Heart right ventricle (tissue), 16 donors: ENCODE measurements at regions not wholly inside any gene's neighbourhood (a gene's known extent, or its start where the extent isn't known, plus 50 kb on each side); places are given as distances from the start of the nearest gene placed in this dataset.

Source experiments
- ATAC-seq, 8 donors: fragments of 200-7000 bp; cut with Tn5 transposase; one replicate each; pipeline ENCODE4 v1.9.1; 2020; ENCODE audit warnings: mild to moderate bottlenecking in 8 of 8, moderate library complexity in 8 of 8, moderate number of reproducible peaks in 1 of 8
- DNase-seq, 2 donors: peaks; one replicate each; pipeline ENCODE4 v3.0.0-alpha.2; 2020
- H3K27ac ChIP-seq, 10 donors: fragments of 200-600 bp; sonication (generic) in 2 of 10; one replicate each; pipeline versions ENCODE4 v1.5.0 to v1.8.0; 2020 to 2022; ENCODE audit warnings: mild to moderate bottlenecking in 3 of 10
- H3K27me3 ChIP-seq, 7 donors: fragments of 200-600 bp; one replicate each; pipeline ENCODE4 v1.8.0; 2021 to 2022; ENCODE audit warnings: mild to moderate bottlenecking in 2 of 7
- H3K36me3 ChIP-seq, 9 donors: fragments of 200-600 bp; sonication (generic) in 1 of 9; one replicate each; pipeline versions ENCODE4 v1.5.0 to v1.8.0; 2020 to 2022; ENCODE audit warnings: mild to moderate bottlenecking in 2 of 9
- H3K4me1 ChIP-seq, 9 donors: fragments of 200-600 bp; sonication (generic) in 1 of 9; one replicate each; pipeline versions ENCODE4 v1.5.0 to v1.8.0; 2020 to 2022; ENCODE audit warnings: mild to moderate bottlenecking in 4 of 9
- H3K4me3 ChIP-seq, 10 donors: fragments of 200-600 bp; sonication (generic) in 2 of 10; one replicate each; pipeline versions ENCODE4 v1.5.0 to v1.8.0; 2020 to 2022; ENCODE audit warnings: mild to moderate bottlenecking in 7 of 10, moderate library complexity in 2 of 10
- H3K9me3 ChIP-seq, 11 donors: fragments of 200-600 bp in 10 of 11; sonication (generic) in 2 of 11; one replicate each; pipeline versions ENCODE4 v1.5.0 to v1.8.0; 2013 to 2022; ENCODE audit warnings: mild to moderate bottlenecking in 2 of 11, control low read depth in 1 of 11, moderate library complexity in 1 of 11
- CTCF ChIP-seq, 9 donors: fragments of 200-600 bp; sonication (generic) in 2 of 9; IDR thresholded peaks; one replicate each; pipeline versions ENCODE4 v1.5.0 to v1.8.0; 2021 to 2022; ENCODE audit warnings: antibody characterized with exemption in 9 of 9, mild to moderate bottlenecking in 5 of 9, moderate library complexity in 1 of 9
- WGBS, 2 donors: extraction: QIAGEN DNeasy Blood & Tissue Kit; methylation state at CpG; one replicate each; pipeline ENCODE4 v1.1.7; 2013; ENCODE audit warnings: inconsistent platforms in 1 of 2; 5-methylcytosine and 5-hydroxymethylcytosine counted together
- intact Hi-C, 10 donors: fragments of 100-400 bp; cut with DNase I; formaldehyde crosslinking; loops; one replicate each; pipeline versions ENCODE4 v1.11.1 to v1.14.2; 2022
- donor health status: Arrhythmogenic right ventricular cardiomyopathy.
- donor health status: ischemic (EF 13 %, LVEDD 7.1; RV severe dilation, severe dysfunction).
- donor health status: healthy with polysubstance abuse.
- donor health status: DM: no; HTN: yes; CAD: no.
- donor health status: DM: no; HTN: no; CAD: no.
- donor health status: ischemic (EF 25% LVEDD 6.9; RV normal size, moderate dysfunction).
- donor health status: ischemic (EF 25% LVEDD 5.7; RV mildly dilated, moderate dysfunction).
- donor health status: healthy.
- donor health status: DM: yes; HTN: yes; CAD: no.
- donor health status: Ischemic cardiomyopathy.
- donor health status: ischemic (EF 35%, LVEDD 5.7; RV mildly dilated, moderate dysfunction).
- donor health status: nonischemic (EF 11% LVEDD 7.7; RV severe dilation, severe dysfunction).
- donor health status: DM: yes; HTN: yes; CAD: no.
- donor health status: PGD.
- donor health status: ischemic (EF 29% LVEDD 5.4; RV normal size, mild dysfunction).
- donor health status: nonischemic (EF 23%, LVEDD 6.1; RV moderate dilation, normal function).

- 82 to 85% methylated on average over 5 of the region's 5 CpGs for WGBS, 2 donors
- intact Hi-C loops: no loop called here
- Histone ChIP-seq H3K27ac (no peak overlapping the region), H3K27me3 (no peaks in the 10 kb centered on the region), H3K36me3 (no peaks in the 10 kb centered on the region), H3K4me1 (no peaks in the 10 kb centered on the region), H3K4me3 (no peak overlapping the region), H3K9me3 (no peaks in the 10 kb centered on the region)
- ATAC-seq (no peak), DNase-seq (no peak)
- no peak for TF ChIP-seq CTCF (IDR thresholded peaks at IDR 0.05)
Observed at GRCh38 chr6:50995036-50995435, 176.4 kb downstream of the TFAP2B start.

GRCh38 chr6:50998905-50999304 is 180.2 kb downstream of the TFAP2B start:
- WGBS, 2 donors: 48 to 70% methylated on average over 1 of the region's 1 CpG
- Histone ChIP-seq H3K4me3 (no peak overlapping the region), H3K36me3 (no peaks in the 10 kb centered on the region), H3K27me3 (no peaks in the 10 kb centered on the region), H3K27ac (no peak overlapping the region), H3K9me3 (no peaks in the 10 kb centered on the region), H3K4me1 (no peaks in the 10 kb centered on the region)
- intact Hi-C loops: no loop called here
- no peak for TF ChIP-seq CTCF (IDR thresholded peaks at IDR 0.05)
- ATAC-seq (no peak), DNase-seq (no peak)

- H3K4me3 ChIP-seq: no peak overlapping the region
- TF ChIP-seq CTCF (IDR thresholded peaks at IDR 0.05): no peak
- intact Hi-C loops: no loop called here
- no peaks in the 10 kb centered on the region for H3K27me3 ChIP-seq
- no peak overlapping the region for H3K27ac ChIP-seq
- 62 to 71% methylated on average over 1 of the region's 1 CpG for WGBS, 2 donors
- H3K36me3 ChIP-seq: no peaks in the 10 kb centered on the region
- H3K9me3 ChIP-seq: no peaks in the 10 kb centered on the region
- DNase-seq: no peak
- H3K4me1 ChIP-seq: no peaks in the 10 kb centered on the region
- no peak for ATAC-seq
Observed at GRCh38 chr6:51001399-51001798, 182.7 kb downstream of the TFAP2B start.

- Histone ChIP-seq H3K27me3 (no peaks in the 10 kb centered on the region), H3K4me1 (no peaks in the 10 kb centered on the region), H3K36me3 (no peaks in the 10 kb centered on the region), H3K4me3 (no peak overlapping the region), H3K9me3 (peaks cover 0 to 7% (median 0%) of the 10 kb centered on the region in 11 donors), H3K27ac (no peak overlapping the region)
- ATAC-seq: no peak
- intact Hi-C loops: no loop called here
- no peak for DNase-seq
- no peak for TF ChIP-seq CTCF (IDR thresholded peaks at IDR 0.05)
- WGBS, 2 donors: 62 to 63% methylated on average over 4 of the region's 4 CpGs
Observed at GRCh38 chr6:51004380-51004779, 185.7 kb downstream of the TFAP2B start.

- DNase-seq: no peak
- Histone ChIP-seq H3K27ac (no peak overlapping the region), H3K4me3 (no peak overlapping the region), H3K4me1 (no peaks in the 10 kb centered on the region), H3K9me3 (peaks cover 0 to 7% (median 0%) of the 10 kb centered on the region in 11 donors), H3K27me3 (no peaks in the 10 kb centered on the region), H3K36me3 (no peaks in the 10 kb centered on the region)
- ATAC-seq: no peak
- no peak for TF ChIP-seq CTCF (IDR thresholded peaks at IDR 0.05)
- intact Hi-C loops: no loop called here
Observed at GRCh38 chr6:51005779-51006178, 187.1 kb downstream of the TFAP2B start.
